SHP77 treated with DMSO at 0.1 percent for 48 hours (cell line): ENCODE measurements at regions not wholly inside any gene's neighbourhood (a gene's known extent, or its start where the extent isn't known, plus 50 kb on each side); places are given as distances from the start of the nearest gene placed in this dataset.
"Not testable (repeated sequence)": the region's sequence is repeated elsewhere in the genome, so short reads cannot be mapped to it uniquely, and the experiment has no call there.

Experiments
- DNase-seq: peaks from one replicate; lab custom pipeline; 2025; lab: John Stamatoyannopoulos, UW

DNA sequence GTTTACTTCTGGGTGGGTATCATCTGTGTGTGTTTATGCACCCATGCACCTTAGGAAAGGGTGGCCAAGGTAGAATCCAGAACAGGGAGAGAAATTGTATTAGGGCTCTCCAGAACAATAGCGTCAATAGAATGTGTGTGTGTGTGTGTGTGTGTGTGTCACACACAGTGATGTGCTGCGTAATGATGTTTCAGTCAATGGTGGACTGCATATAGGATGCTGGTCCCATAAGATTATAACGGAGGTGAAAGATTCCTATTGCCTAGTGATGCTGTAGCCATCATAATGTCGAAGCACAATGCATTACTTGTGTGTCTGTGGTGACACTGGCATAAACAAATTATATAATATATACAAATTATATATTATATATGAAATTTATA, 69.3 kb upstream of the PRR23C start:
- DNase-seq: no peak

DNA sequence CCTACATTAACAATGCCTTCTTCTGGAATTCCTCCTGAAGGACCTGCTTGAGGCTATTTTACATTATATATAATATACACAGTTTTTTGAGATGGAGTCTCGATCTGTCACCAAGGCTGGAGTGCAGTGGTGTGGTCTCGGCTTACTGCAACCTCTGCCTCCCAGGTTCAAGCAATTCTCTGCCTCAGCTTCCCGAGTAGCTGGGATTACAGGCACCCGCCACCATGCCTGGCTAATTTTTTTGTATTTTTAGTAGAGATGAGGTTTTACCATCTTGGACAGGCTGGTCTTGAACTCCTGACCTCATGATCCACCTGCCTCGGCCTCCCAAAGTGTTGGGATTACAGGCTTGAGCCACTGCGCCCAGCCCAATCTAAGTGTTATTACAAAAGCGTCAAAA, 71.9 kb upstream of the PRR23C start:
- DNase-seq: not testable (repeated sequence)

DNA sequence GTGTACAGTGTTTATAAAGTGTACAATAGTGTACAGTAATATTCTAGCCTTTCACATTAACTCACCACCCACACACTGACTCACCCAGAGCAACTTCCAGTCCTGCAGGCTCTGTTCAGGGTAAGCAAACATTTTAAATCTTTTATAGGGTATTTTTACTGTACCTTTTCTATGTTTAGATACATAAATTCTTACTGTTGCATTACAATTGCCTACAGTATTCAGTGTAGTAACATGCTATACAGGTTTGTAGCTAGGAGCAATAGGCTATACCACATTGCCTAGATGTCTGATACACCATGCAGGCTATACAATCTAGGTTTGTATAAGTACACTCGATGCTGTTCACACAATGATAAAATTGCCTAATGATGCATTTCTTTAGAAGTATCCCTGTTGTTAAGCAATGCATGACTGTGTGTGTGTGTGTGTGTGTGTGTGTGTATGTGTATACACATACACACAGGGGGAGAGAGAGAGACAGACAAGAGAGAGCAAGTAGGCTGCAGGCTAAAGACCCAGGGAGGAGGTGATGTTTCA, 72.5 kb upstream of the PRR23C start:
- DNase-seq: no peak

DNA sequence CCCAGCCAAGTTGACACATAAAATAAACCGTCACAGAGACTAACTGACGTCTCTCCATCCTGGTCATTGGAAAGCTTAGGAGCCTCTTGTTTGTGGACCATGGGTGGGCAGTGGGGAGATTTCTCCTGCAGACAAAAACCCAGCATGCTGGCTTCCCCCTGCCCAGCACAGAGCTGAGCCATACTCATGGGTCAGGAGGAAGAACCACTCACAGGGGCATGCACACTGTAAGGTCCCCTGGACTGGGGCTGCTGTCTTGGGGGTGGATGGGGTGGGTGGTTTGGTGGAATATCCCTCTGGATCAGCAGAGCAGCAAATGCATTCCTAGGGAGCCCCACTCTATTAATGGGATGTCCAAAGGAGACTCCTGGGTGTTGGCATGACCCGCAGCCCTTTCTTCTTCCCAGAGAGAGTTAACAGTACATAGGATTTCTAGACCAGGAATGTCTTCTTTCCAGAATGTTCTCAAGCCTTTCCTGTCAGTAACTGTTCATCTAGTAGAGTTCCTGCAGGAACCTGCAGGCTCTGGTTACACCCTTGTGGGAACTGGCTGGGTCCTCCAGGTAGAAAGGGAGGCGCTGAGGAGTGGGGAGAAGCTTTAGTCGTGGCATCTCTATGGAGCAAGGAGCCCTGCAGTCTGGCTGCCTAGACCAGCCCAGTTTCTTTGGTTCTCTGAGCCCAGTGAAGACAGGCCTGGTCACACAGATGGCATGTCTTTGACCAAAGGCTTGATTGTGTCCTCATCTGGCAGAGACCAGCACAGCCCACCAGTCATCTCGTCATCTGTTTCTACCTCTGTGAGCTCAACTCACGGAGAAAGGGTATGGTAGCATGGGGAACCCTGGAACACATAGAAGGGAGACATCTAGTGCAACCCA, 73.4 kb upstream of the PRR23C start:
- no peak for DNase-seq

DNA sequence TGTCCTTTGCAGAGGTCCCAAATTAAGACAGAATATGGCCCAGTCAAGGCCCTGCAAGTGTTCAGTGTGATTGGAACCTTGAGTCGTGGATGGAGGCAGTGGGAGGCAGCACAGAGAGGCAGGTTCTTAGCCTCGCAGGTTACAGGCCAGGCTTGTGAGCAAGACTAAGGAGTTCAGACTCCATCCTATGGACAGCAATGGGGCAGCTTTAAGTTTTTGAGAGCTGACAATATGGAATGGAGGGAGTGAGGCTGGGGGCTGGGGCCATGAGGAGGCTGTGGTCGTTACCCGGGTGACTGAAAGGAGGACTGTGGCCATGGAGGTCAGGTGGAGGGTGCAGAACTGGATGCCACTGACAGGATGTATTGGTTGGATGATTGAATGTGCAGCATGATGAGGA, 74.1 kb upstream of the PRR23C start:
- no peak for DNase-seq

DNA sequence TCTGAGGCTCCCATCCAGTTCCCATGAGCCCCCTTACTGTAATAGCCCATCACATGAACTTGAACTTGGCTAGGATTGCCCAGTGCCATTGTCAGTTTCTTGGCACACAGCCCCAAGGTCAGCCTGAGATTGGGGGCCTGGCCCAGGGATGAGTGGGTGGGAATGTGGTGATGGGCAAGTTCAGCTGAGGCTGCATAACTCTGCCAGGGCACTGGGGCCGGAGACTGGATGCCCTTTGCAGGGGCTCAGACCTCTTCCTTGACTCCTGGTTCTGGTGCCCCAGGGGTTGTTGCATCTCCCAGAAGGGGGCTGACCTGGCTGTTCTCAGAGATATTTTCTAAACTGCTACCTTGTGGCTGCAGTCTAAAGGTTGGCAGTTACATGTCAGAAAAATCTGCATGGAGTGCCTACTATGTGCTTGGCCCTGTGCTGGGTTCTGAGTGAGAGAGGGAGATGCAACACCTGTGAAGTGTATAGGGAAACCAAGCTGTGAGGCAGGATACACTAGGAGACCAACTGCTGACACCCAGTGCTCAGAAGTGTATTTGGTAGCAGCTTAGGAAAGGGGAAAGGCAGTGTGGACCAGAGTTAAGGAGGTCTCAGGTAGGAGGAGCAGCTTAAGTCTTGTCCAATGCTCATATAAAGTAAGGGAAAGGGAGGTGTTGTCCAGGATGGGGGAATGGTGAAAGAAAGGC, 74.8 kb upstream of the PRR23C start:
- no peak for DNase-seq

DNA sequence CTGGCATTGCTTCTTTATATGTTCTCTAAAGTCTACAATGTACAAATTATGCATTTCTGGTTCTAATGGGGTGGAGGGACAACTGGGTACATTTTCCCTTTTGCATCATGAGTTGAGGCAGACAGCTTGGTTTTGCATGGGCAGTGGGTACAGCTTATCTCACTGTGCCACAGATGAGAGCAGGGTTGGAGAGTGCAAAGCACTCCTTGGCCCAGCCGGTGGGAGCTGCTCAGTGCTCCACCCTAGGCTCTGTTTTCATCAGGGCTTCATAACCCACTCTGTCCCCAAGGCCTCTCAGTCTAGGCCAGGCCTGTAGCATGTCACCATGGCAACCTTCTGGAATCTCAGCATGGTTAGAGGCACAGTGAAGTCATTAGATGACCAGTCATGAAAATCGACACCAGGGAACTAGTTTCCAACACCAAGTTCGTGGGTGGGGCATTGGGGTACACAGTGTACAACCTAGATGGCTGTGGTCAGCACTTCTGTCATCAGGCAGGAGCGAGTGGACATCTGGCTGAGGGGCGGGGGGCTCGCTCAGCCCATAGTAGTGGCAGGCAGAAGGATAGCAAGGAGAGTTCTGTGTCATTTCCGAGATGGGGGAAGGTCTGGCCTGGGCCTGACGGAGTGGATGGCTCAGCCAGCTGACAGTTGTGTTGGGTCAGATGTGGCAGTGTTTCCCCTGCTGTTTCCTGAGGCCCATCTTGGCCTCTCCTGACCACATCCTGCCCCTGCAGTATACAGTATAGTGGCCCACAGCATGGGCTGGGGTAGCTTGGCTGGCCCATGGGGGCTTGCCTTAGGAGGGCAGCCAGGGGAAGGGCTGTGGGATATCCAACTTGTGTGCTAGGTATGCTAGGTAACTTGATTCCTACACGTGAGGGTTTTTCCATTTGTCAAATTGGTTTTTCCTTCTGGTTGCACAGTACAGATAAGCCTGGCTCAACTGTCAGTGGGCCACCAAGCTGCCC, 75.7 kb upstream of the PRR23C start:
- DNase-seq: no peak

DNA sequence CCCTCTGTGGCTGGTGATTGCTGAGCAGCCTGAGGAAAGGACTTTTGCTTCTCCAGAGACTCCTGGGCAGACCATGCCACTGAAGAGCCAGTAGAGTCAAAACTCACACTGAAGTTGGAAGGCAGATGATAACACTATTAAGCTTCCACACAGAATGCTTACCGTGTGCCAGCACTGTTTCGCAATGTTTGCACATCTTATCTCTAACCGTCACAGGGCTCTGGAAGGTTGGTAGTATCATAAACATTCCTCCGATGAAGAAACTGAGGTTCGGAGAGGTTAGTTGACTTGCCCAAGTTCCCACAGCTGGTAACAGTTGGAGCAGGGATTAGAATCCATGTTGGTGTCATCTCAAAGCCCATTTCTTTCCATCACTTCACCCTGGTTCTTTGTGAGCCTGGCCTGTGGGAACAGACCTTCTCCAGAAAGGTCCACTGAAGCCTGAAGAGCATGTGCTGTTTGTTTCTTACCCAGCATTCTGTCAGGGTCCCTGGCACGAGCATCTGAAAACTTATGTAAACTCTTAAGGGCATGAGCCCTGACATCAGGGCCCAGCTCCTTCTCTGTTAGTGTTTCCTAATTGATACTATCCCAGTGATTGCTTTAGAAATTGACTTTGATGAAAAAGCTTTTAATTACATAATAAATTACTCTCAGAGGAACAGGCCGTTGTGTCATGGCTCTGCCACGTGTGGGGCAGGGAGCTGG, 77.0 kb upstream of the PRR23C start:
- no peak for DNase-seq

DNA sequence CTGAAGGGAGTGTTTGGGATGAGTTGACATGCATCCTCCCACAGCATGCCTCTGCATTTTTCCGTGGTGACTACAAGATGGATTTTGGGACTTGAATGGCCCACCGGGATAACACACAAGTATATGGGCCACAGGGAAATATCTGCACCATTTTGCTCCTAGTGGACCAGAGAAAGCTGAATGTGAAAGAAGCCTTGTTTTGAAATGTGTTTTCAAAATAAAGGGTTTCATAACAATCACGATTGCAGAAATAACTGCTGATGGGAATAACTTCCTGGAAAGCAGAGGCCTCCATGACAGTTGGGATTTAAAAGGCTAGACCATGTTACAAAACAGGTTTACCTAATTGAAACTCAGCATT, 77.5 kb upstream of the PRR23C start:
- no peak for DNase-seq

DNA sequence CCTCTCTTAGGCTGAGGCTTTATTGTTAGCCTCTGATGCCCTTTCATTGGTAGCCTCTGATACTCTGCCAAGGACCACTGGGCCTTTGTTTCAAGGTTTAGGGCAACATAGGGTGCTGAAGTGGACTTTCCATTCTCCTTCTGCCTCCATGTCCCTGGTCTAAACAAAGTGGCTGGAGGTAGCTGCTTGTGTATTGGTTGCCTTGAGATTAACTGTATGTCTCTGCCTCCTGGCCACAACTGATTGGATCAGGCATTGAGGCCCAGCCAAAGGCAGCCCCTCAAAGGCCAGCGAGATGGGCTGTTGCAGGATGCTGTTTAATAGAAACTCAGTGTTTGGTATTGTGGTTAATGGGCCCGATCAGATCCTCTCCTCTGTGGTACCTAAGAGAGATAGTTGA, 77.9 kb upstream of the PRR23C start:
- DNase-seq: no peak

DNA sequence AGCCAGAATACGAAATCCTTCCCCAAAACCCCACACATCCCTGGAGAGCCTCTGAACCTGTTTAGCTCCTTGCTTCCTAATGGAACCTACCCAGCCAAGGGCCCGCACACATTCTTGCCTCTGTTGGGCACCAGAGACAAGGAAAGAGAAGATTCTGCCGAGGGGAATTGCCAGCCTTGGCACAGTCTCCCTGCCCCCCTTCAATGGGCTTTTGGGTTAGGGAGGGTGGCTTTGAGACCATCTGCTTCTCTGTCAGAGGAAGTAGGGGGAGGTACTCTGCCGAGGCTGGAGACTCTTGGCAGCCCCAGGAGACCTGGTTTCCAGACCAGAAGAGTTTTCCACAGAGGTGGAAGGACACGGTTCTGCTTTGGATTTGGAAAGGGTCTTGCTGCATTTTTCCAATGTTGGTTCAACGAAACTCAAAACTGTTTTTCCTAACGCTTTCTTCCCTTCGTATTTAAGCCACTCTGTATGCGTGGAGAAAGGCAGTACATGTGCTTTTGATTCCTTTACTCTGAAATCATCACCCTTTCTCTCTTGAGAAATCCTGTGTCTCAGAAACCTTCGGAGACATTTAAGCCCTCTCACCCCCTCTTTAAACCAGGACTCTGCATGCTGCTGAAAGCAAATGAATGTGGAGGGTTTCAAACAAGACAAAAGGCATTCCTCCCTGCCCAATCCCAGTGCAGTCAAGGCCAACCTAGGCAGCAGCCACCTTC, 78.8 kb upstream of the PRR23C start:
- DNase-seq: no peak

DNA sequence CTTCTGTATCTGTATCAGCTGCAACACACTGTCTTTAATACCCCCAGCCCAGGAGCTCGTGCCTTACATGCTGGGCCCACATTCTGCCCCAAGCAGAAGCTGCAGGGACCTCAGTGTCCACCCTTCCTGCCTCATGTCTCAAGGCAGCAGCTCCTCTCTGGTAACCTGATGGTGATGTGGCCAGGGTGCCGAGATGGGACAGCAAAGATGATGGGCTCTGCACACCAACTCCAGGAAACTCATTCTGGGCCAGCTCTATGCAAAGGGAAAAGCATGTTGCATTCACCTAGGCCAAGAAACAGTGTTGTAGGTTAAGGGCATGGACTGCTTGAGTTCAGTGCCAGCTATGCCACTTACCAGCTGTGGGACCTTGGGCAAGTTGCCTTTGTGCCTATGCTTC, 79.5 kb upstream of the PRR23C start:
- no peak for DNase-seq

DNA sequence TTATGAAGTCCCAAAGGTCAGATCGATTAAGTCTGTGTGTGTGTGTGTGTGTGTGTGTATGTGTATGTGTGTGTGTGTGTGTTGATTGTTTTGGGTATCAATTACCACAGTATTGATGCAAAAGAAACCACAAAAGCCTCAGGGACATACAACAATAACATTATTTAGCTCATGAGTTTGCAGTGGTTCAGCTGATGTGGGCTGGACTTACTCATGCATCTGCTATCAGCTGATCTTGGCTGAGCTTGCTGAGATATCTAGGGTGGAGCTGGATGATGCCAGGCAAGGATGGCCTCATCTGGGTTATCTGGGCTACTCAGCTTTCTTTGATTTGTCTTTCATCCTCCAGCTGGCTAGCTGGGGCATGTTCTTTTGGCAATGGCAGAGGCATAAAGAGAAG, 82.4 kb upstream of the PRR23C start:
- no peak for DNase-seq

DNA sequence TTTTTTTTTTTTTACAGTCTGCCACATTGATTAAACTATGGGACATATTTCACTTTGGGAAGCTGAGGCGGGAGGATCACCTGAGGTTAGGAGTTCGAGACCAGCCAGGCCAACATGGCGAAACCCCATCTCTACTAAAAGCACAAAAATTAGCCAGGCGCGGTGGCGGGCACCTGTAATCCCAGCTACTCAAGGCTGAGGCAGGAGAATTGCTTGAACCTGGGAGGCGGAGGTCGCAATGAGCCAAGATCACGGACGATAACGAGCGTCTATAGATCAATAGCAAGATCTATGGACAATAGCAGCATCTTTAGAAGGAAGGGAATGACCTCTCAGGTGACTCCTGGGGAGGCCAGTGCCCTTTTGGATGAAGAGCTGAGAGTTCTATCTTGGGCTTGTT, 82.9 kb upstream of the PRR23C start:
- DNase-seq: not testable (repeated sequence)

DNA sequence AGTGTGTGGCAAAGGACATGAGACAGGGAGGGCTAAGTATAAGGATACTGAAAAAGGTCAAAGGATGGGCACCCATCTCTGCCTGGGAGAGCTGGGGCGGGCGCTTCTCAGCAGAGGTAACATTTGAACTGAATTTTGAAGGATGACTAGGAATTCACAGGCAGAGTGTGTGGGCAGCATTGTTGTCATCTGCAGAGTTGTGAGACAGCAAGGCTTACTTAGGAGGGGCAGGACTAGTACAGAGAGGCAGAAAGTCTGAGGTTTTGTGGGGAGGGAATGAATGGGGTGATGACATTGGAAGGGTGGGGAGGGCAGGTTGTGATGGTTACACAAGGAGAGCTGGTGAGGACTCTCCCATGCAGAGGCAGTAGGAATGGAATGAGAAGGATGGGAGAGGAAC, 84.1 kb upstream of the PRR23C start:
- DNase-seq: no peak

DNA sequence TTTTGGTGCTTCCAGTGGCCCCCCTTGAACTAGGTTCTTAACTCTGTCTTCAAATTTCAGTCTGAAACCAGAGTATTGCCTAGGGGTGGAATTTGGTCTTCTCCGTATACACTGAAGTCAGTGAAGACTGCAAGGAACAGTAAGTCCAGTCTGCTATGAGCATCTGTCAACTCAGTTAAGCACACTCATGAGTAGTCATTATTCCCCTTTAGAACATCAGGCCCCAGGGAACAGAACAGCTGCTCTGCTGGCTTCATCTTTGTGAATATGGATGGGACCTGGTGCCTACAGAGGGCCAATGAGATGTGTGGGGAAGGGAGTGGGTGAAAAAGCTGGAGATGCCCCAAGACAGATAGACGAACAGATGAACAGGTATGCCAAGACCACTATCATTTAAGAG, 85.2 kb upstream of the PRR23C start:
- DNase-seq: no peak

DNA sequence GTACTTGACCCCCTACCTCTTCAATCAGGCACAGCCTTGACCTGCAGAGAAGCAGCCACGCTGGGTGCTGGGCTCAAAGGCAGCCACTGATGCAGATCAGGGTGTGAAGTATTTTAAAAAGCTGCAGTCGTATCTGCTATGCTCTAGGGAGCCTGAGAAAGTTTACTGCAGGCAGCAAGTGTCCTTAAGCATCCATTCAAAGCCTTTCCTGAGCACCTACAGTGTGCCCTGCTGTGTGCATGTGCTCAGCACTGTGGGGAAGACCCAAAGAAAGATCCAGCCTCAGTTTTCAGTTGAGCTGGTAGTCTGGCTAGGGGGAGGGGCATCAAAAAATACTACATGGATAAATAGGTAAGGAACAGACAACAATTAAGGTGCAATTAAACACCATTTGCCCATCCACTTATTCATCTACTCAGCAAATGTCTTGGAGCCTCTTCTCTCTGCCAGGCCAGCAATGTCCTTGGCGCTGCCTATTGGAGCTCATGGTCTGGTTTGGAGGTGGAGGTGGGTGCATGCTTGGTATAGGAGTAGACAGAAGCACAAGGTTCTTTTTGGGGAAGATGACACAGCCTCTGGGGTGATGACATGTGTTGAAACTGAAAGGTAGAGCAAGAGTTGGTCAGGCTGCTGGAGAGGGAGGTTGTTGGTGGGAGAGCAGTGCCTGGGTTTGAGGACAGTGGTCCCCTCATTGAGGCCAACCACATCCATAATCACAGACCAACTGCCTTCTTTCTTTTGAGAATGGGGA, 85.9 kb upstream of the PRR23C start:
- no peak for DNase-seq

DNA sequence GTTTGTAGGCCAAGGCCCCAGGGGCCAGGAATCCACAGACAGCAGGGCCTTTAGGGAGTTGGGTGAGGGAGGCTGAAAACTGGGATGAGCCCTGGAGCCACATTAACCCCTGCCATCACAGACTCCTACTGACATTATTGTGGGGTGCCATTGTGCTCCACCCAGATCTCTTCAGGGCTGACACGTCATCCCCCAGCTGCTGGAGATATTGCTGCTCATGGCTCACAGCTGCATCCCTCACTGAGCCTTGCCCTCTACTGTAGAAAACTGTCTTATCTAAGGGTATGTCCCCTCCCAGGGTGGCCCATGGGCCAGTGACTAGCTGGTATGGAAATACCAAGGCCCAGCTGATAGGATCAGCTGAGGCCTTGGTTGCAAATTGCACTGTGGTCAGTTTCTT, 87.3 kb upstream of the PRR23C start:
- DNase-seq: no peak

DNA sequence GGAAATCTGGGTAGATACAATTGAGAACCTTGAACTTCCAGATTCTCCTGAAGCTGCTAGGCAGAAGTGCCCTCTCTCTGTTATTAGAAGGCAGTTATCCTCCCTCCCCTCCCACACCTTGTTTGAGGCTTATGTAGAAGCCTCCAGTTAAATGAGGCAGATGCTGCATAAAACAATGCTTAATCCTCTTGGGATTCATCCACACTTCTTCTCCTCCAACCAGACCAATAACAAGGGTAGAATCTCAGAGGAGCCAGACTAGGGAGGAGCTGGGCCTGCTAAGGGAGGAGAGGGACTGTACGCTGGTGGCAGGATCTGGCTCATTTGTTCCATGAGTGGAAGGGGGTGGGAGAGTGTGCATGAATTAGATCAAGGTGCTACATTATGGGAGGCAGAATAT, 88.3 kb upstream of the PRR23C start:
- DNase-seq: no peak

DNA sequence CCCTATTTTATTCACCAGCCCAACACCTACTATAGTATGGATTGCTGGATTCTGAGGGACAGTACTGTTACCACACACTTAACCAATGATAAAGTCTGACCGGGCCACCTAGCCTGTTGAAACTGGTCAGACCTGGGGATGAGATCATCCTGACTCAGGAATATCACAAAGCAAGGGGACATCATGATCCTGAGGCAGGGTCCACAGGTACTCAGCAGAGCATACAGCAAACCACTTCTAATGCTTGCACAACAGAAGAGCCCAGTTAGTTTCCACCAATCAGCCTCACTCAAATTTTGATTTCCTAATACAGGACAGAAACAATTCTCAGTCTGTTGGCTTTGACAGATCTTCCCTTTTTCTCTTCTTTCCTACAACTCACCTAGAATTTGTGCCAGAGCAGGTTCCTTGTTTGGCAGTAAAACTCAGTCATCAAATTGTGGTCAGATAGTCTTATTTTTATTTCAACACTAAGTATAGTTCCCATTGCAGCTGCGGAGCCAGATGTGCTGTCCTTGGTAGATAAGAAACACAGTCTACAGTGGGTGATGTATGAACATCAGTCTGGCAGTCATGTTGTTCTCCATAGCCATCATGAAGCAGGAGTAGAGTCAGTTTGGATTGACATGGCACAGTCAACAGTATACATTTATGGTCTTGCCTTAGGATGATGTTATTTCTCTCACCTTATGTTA, 90.1 kb upstream of the PRR23C start:
- no peak for DNase-seq
